ENCODE measurements at regions not wholly inside any gene's neighbourhood (a gene's known extent, or its start where the extent isn't known, plus 50 kb on each side); places are given as distances from the start of the nearest gene placed in this dataset.
"Not testable (repeated sequence)": the region's sequence is repeated elsewhere in the genome, so short reads cannot be mapped to it uniquely, and the experiment has no call there.

- not testable (repeated sequence) for H3K4me3 ChIP-seq (ENCODE audit: low read depth, low read length); H3K27me3 ChIP-seq (ENCODE audit: control insufficient read depth, insufficient read depth, low read length); H3K27ac ChIP-seq (ENCODE audit: low read depth, low read length); DNase-seq (ENCODE audit: low read depth in 4 of 6, low spot score in 6 of 6); H3K9me3 ChIP-seq (ENCODE audit: control insufficient read depth, insufficient read depth, low read length); H3K4me1 ChIP-seq (ENCODE audit: control insufficient read depth, insufficient read depth, low read length); H3K36me3 ChIP-seq (ENCODE audit: control insufficient read depth, insufficient read depth, low read length)
- WGBS (ENCODE audit: insufficient coverage), result 97% methylated on average over 12 of the region's 33 CpGs
Observed at GRCh38 chr17:20633268-20634059, 53.9 kb downstream of the CDRT15L2 start.

GRCh38 chr17:20640147-20640546 is 60.6 kb downstream of the CDRT15L2 start:
- not testable (repeated sequence) for H3K9me3 ChIP-seq (ENCODE audit: control insufficient read depth, insufficient read depth, low read length); DNase-seq (ENCODE audit: low read depth in 4 of 6, low spot score in 6 of 6); H3K4me1 ChIP-seq (ENCODE audit: control insufficient read depth, insufficient read depth, low read length); H3K36me3 ChIP-seq (ENCODE audit: control insufficient read depth, insufficient read depth, low read length); H3K4me3 ChIP-seq (ENCODE audit: low read depth, low read length); H3K27ac ChIP-seq (ENCODE audit: low read depth, low read length); H3K27me3 ChIP-seq (ENCODE audit: control insufficient read depth, insufficient read depth, low read length)
- WGBS (ENCODE audit: insufficient coverage), result no CpG with 5 or more reads among the region's 7 CpGs

- not testable (repeated sequence) for H3K36me3 ChIP-seq (ENCODE audit: control insufficient read depth, insufficient read depth, low read length); H3K9me3 ChIP-seq (ENCODE audit: control insufficient read depth, insufficient read depth, low read length); H3K27ac ChIP-seq (ENCODE audit: low read depth, low read length); H3K27me3 ChIP-seq (ENCODE audit: control insufficient read depth, insufficient read depth, low read length); H3K4me3 ChIP-seq (ENCODE audit: low read depth, low read length); H3K4me1 ChIP-seq (ENCODE audit: control insufficient read depth, insufficient read depth, low read length)
- 41% methylated on average over 7 of the region's 13 CpGs for WGBS (ENCODE audit: insufficient coverage)
- peak in 2 of 6 donors; percentile 3 to 12 for DNase-seq (ENCODE audit: low read depth in 4 of 6, low spot score in 6 of 6)
Observed at GRCh38 chr17:20646661-20647272, 67.2 kb downstream of the CDRT15L2 start.

GRCh38 chr17:20649097-20649767 is 69.7 kb downstream of the CDRT15L2 start:
- 87% methylated on average over 7 of the region's 8 CpGs for WGBS (ENCODE audit: insufficient coverage)
- not testable (repeated sequence) for H3K36me3 ChIP-seq (ENCODE audit: control insufficient read depth, insufficient read depth, low read length); H3K4me3 ChIP-seq (ENCODE audit: low read depth, low read length)

GRCh38 chr17:20651022-20651421 is 71.5 kb downstream of the CDRT15L2 start:
- DNase-seq (ENCODE audit: low read depth in 4 of 6, low spot score in 6 of 6); H3K27me3 ChIP-seq (ENCODE audit: control insufficient read depth, insufficient read depth, low read length); H3K4me3 ChIP-seq (ENCODE audit: low read depth, low read length); H3K4me1 ChIP-seq (ENCODE audit: control insufficient read depth, insufficient read depth, low read length); H3K36me3 ChIP-seq (ENCODE audit: control insufficient read depth, insufficient read depth, low read length); H3K9me3 ChIP-seq (ENCODE audit: control insufficient read depth, insufficient read depth, low read length); H3K27ac ChIP-seq (ENCODE audit: low read depth, low read length): not testable (repeated sequence)
- WGBS (ENCODE audit: insufficient coverage), result 90% methylated on average over 2 of the region's 8 CpGs

More at GRCh38 chr17:20649097-20649767, 69.7 kb downstream of the CDRT15L2 start:
- H3K4me1 ChIP-seq (ENCODE audit: control insufficient read depth, insufficient read depth, low read length); H3K27ac ChIP-seq (ENCODE audit: low read depth, low read length); DNase-seq (ENCODE audit: low read depth in 4 of 6, low spot score in 6 of 6); H3K27me3 ChIP-seq (ENCODE audit: control insufficient read depth, insufficient read depth, low read length); H3K9me3 ChIP-seq (ENCODE audit: control insufficient read depth, insufficient read depth, low read length): not testable (repeated sequence)

GRCh38 chr17:20651736-20652135 is 72.2 kb downstream of the CDRT15L2 start:
- H3K4me3 ChIP-seq (ENCODE audit: low read depth, low read length); H3K9me3 ChIP-seq (ENCODE audit: control insufficient read depth, insufficient read depth, low read length); DNase-seq (ENCODE audit: low read depth in 4 of 6, low spot score in 6 of 6); H3K36me3 ChIP-seq (ENCODE audit: control insufficient read depth, insufficient read depth, low read length); H3K27me3 ChIP-seq (ENCODE audit: control insufficient read depth, insufficient read depth, low read length); H3K4me1 ChIP-seq (ENCODE audit: control insufficient read depth, insufficient read depth, low read length); H3K27ac ChIP-seq (ENCODE audit: low read depth, low read length): not testable (repeated sequence)
- WGBS (ENCODE audit: insufficient coverage), result 73% methylated on average over 1 of the region's 2 CpGs

GRCh38 chr17:20653391-20653790 is 73.9 kb downstream of the CDRT15L2 start:
- not testable (repeated sequence) for DNase-seq (ENCODE audit: low read depth in 4 of 6, low spot score in 6 of 6); H3K27me3 ChIP-seq (ENCODE audit: control insufficient read depth, insufficient read depth, low read length); H3K4me1 ChIP-seq (ENCODE audit: control insufficient read depth, insufficient read depth, low read length); H3K4me3 ChIP-seq (ENCODE audit: low read depth, low read length); H3K36me3 ChIP-seq (ENCODE audit: control insufficient read depth, insufficient read depth, low read length); H3K9me3 ChIP-seq (ENCODE audit: control insufficient read depth, insufficient read depth, low read length); H3K27ac ChIP-seq (ENCODE audit: low read depth, low read length)
- no CpG with 5 or more reads among the region's 5 CpGs for WGBS (ENCODE audit: insufficient coverage)

- H3K27ac ChIP-seq (ENCODE audit: low read depth, low read length); H3K4me3 ChIP-seq (ENCODE audit: low read depth, low read length); H3K4me1 ChIP-seq (ENCODE audit: control insufficient read depth, insufficient read depth, low read length); H3K9me3 ChIP-seq (ENCODE audit: control insufficient read depth, insufficient read depth, low read length); H3K27me3 ChIP-seq (ENCODE audit: control insufficient read depth, insufficient read depth, low read length); H3K36me3 ChIP-seq (ENCODE audit: control insufficient read depth, insufficient read depth, low read length); DNase-seq (ENCODE audit: low read depth in 4 of 6, low spot score in 6 of 6): not testable (repeated sequence)
- 17% methylated on average over 1 of the region's 4 CpGs for WGBS (ENCODE audit: insufficient coverage)
Observed at GRCh38 chr17:20654114-20654513, 74.6 kb downstream of the CDRT15L2 start.

- not testable (repeated sequence) for H3K27ac ChIP-seq (ENCODE audit: low read depth, low read length); H3K36me3 ChIP-seq (ENCODE audit: control insufficient read depth, insufficient read depth, low read length); DNase-seq (ENCODE audit: low read depth in 4 of 6, low spot score in 6 of 6); H3K4me3 ChIP-seq (ENCODE audit: low read depth, low read length); H3K27me3 ChIP-seq (ENCODE audit: control insufficient read depth, insufficient read depth, low read length); H3K9me3 ChIP-seq (ENCODE audit: control insufficient read depth, insufficient read depth, low read length); H3K4me1 ChIP-seq (ENCODE audit: control insufficient read depth, insufficient read depth, low read length)
- 82% methylated on average over 2 of the region's 12 CpGs for WGBS (ENCODE audit: insufficient coverage)
Observed at GRCh38 chr17:20654575-20654974, 75.1 kb downstream of the CDRT15L2 start.
